ENCODE measurements at regions not wholly inside any gene's neighbourhood (a gene's known extent, or its start where the extent isn't known, plus 50 kb on each side); places are given as distances from the start of the nearest gene placed in this dataset.

- no peak overlapping the region for H3K4me2 ChIP-seq (ENCODE audit: low read length)
- ATAC-seq: no peak
- CTCF ChIA-PET: no interaction called here
Measured at GRCh38 chr2:183866666-183867065, 731.7 kb upstream of the ZNF804A start.

GRCh38 chr2:183867206-183867605, 731.1 kb upstream of the ZNF804A start:
- Histone ChIP-seq H3K9ac (ENCODE audit: low read length) (no peak overlapping the region), H3K9me3 (ENCODE audit: low read length) (no peaks in the 10 kb centered on the region), H3K27ac (ENCODE audit: low read length) (no peak overlapping the region), H3F3A (ENCODE audit: low read length, unreplicated experiment) (no peaks in the 10 kb centered on the region), H3K79me2 (ENCODE audit: low read length) (no peaks in the 10 kb centered on the region), H3K4me3 (ENCODE audit: low read length) (no peak overlapping the region), H3K4me2 (ENCODE audit: low read length) (no peak overlapping the region), H4K20me1 (ENCODE audit: low read length) (no peaks in the 10 kb centered on the region), H3K9me2 (replicated peaks; ENCODE audit: low read length) (no peaks in the 10 kb centered on the region), H2AFZ (ENCODE audit: low read length) (no peak overlapping the region), H3K27me3 (ENCODE audit: low read length) (no peaks in the 10 kb centered on the region), H3K36me3 (ENCODE audit: low read depth, low read length) (no peaks in the 10 kb centered on the region), H3K4me1 (ENCODE audit: insufficient read depth, low read length) (peaks cover 22% of the 10 kb centered on the region)
- DNase-seq (no peak), ATAC-seq (no peak)
- intact Hi-C loops (cut with micrococcal nuclease): loop anchor here (5.0 to 10.0 kb wide), 2 partner anchors 250 to 572 kb away; no protein-coding TSS in a partner anchor
- POLR2A ChIA-PET (ENCODE audit: unreplicated experiment): no interaction called here
- TF ChIP-seq CTCF (conservative IDR thresholded peaks at IDR 0.05; ENCODE audit: low read depth, low read length) (no peak), EZH2 (IDR thresholded peaks at IDR 0.05; ENCODE audit: low read length, unreplicated experiment) (no peak), EZH2phosphoT487 (IDR thresholded peaks at IDR 0.05; ENCODE audit: borderline replicate concordance, low read length) (no peak)
- CTCF ChIA-PET: no interaction called here
- no TSS peak for BruUV-seq (replicated peaks)

More at GRCh38 chr2:183866666-183867065, 731.7 kb upstream of the ZNF804A start:
- H3K9me3 ChIP-seq (ENCODE audit: low read length): no peaks in the 10 kb centered on the region
- no peak for TF ChIP-seq CTCF (conservative IDR thresholded peaks at IDR 0.05; ENCODE audit: low read depth, low read length)
- TF ChIP-seq EZH2 (IDR thresholded peaks at IDR 0.05; ENCODE audit: low read length, unreplicated experiment): no peak
- no peak for TF ChIP-seq EZH2phosphoT487 (IDR thresholded peaks at IDR 0.05; ENCODE audit: borderline replicate concordance, low read length)
- no peak overlapping the region for H3K4me3 ChIP-seq (ENCODE audit: low read length)
- H3K9ac ChIP-seq (ENCODE audit: low read length): no peak overlapping the region
- H3F3A ChIP-seq (ENCODE audit: low read length, unreplicated experiment): no peaks in the 10 kb centered on the region
- no peak overlapping the region for H3K27ac ChIP-seq (ENCODE audit: low read length)
- DNase-seq: no peak
- intact Hi-C loops (cut with micrococcal nuclease): loop anchor here (5.0 to 10.0 kb wide), 2 partner anchors 251 to 572 kb away; no protein-coding TSS in a partner anchor
- peaks cover 22% of the 10 kb centered on the region for H3K4me1 ChIP-seq (ENCODE audit: insufficient read depth, low read length)
- BruUV-seq (replicated peaks): no TSS peak
- no peaks in the 10 kb centered on the region for H3K27me3 ChIP-seq (ENCODE audit: low read length)
- no peaks in the 10 kb centered on the region for H4K20me1 ChIP-seq (ENCODE audit: low read length)
- no peaks in the 10 kb centered on the region for H3K9me2 ChIP-seq (replicated peaks; ENCODE audit: low read length)
- H2AFZ ChIP-seq (ENCODE audit: low read length): no peak overlapping the region
- no peaks in the 10 kb centered on the region for H3K36me3 ChIP-seq (ENCODE audit: low read depth, low read length)
- H3K79me2 ChIP-seq (ENCODE audit: low read length): no peaks in the 10 kb centered on the region
- POLR2A ChIA-PET (ENCODE audit: unreplicated experiment): no interaction called here

GRCh38 chr2:183868153-183868552, 730.2 kb upstream of the ZNF804A start:
- BruUV-seq (replicated peaks): TSS peak; percentile 40
- TF ChIP-seq CTCF (conservative IDR thresholded peaks at IDR 0.05; ENCODE audit: low read depth, low read length) (no peak), EZH2 (IDR thresholded peaks at IDR 0.05; ENCODE audit: low read length, unreplicated experiment) (no peak), EZH2phosphoT487 (IDR thresholded peaks at IDR 0.05; ENCODE audit: borderline replicate concordance, low read length) (no peak)
- Histone ChIP-seq H2AFZ (ENCODE audit: low read length) (no peak overlapping the region), H3F3A (ENCODE audit: low read length, unreplicated experiment) (no peaks in the 10 kb centered on the region), H3K27ac (ENCODE audit: low read length) (peak overlapping the region; percentile 68), H3K4me3 (ENCODE audit: low read length) (no peak overlapping the region; the same call in 1 of the 2 replicates), H3K27me3 (ENCODE audit: low read length) (no peaks in the 10 kb centered on the region), H4K20me1 (ENCODE audit: low read length) (no peaks in the 10 kb centered on the region), H3K36me3 (ENCODE audit: low read depth, low read length) (no peaks in the 10 kb centered on the region), H3K9me3 (ENCODE audit: low read length) (no peaks in the 10 kb centered on the region), H3K4me1 (ENCODE audit: insufficient read depth, low read length) (peaks cover 22% of the 10 kb centered on the region), H3K9me2 (replicated peaks; ENCODE audit: low read length) (no peaks in the 10 kb centered on the region), H3K9ac (ENCODE audit: low read length) (no peak overlapping the region), H3K79me2 (ENCODE audit: low read length) (no peaks in the 10 kb centered on the region), H3K4me2 (ENCODE audit: low read length) (peak overlapping the region; percentile 56)
- ChIA-PET CTCF (no interaction called here), POLR2A (ENCODE audit: unreplicated experiment) (no interaction called here)
- intact Hi-C loops (cut with micrococcal nuclease): loop anchor here (1.0 to 10.0 kb wide), 5 partner anchors 61 to 573 kb away; no protein-coding TSS in a partner anchor
- peak; percentile 58 for DNase-seq
- ATAC-seq: peak; percentile 28
